ENCODE measurements at regions not wholly inside any gene's neighbourhood (a gene's known extent, or its start where the extent isn't known, plus 50 kb on each side); places are given as distances from the start of the nearest gene placed in this dataset.

DNA sequence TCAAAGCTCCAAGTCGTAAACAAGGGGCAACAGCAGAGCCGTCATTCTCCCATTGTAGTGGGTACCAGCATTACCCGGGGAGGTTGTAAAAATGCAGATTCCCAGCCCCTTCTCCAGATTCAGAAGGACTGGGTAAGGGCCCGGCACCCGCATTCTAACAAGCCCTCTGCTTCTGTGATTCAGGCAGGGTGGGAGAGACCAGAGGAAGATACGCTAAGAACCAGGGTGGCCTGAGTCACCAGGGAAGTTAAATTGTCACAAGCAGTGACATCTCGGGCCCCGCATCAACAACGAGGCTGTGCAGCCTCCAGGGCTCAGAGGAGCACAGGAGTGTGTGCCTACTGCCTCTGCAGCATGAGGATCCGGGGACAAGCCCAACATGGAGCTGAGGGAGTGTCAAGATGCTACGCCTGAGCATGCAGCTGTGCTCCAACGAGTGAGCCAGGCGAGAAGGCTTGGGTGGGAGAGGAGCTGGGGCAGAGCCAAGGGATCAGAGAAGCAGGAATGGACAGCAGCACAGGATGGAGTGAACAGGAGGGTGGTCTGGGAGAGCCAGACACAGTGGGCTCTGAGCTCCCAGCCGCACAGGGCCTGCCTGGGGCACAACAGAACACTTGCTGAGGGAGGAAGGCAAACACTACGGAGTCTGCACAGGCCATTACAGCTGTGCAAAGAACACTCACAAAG is 68.5 kb downstream of the CPN2 start:
- no peak for DNase-seq

DNA sequence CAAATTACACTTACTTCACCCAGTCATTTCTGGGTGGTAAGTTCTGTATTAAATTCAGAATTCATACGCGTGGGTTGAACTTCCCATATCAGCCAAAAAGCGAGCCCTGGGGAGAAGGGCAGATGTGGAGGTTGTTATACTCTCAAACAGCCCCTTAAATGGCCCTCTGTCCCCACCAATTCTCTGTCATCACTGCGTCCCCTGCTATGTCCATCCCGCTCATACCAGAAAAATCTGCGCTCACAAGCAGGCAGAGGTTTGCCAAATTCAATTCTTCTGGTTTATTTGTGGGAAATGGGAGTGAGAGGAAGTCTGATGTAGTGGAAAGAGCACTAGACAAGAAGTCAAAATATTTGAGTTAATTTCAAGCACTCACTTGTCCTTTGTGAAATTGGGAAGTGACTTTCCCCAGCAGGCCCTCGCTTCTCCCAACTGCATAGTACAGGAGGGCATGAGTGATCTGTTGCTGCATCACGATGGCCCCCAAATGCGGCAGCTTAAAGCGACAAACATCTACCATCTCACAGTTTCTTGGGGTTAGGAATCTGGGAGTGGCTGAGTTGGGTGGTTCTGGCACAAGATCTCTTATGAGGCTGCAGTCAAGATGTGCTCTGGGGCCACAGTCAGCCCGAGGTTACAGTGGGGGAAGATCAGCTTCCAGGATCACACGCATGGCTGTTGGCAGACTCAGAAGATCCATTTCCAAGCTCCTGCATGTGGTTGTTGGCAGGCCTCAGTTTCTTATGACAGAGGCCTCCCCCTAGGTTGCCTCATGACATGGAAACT is 67.7 kb downstream of the CPN2 start:
- no peak for DNase-seq

DNA sequence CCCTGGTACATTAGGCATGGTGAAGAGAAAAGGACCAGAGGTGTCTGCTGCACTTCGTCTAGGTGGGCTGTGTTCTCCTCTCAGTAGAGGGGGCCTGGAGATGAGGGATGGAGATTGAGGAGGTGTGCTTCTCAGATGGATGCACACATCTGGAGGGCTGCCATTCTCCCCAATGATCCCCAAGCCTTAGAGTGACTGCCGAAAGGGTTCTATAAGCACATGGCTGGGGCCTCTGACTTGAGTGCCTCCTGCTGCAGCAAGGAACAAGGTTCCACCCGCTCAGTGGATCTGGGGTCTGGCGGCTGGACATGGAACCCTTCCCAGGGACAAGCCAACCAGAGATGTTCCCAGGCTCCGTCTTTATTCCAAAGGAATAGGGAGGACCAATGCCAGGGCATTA is 66.8 kb downstream of the CPN2 start:
- DNase-seq: no peak

DNA sequence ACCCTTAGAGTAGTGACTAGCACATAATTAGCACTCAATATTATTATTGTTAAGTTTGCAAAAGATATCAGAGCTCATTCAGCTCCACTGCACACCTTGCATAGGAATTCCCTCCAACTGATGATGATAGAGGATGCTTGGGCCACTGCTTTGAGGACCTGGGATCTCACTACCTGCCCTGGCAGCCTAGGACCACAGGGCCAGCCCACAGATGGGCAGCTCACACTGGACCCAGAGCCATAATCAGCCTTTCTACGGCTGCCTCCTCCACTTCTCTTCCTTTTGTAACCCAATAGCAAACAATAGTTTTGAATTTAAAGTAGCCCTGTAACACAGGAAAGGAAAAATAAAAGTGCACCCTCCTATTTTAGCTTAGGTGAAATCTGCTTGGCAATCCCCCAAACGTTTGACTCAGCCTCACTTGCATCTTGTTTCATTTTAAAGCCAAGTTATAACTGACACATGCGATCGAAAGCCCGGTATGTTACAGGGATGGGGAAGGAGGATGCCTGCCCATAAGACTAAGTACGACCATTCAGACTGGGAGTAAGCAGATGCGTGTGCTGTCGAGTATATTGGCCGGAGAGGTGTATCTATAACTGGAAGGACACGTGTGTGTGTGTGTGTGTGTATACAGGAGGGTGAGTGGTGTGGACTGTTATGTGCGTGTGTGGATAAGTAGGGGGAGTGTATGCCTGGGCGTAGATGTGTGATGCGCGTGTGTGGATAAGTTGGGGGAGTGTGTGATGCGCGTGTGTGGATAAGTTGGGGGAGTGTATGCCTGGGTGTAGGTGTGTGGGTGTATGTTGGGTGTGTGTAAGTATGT is 65.9 kb downstream of the CPN2 start:
- DNase-seq: no peak

DNA sequence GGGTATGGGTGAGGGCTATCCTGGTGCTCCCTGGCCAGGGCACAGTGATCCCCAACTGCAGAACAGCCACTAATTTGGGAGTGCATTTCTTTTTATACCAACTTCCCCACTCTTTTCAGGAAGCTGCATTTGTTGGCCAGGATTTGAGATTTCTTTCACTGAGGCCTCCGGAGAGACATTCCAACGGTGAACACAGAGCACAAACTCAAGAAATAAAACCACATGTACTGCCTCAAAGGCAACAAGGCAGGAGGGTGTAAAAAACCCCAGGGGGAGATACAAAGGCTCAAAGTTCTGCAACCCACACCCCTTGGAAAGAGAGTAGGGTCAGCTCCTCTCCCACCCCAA is 65.3 kb downstream of the CPN2 start:
- no peak for DNase-seq

DNA sequence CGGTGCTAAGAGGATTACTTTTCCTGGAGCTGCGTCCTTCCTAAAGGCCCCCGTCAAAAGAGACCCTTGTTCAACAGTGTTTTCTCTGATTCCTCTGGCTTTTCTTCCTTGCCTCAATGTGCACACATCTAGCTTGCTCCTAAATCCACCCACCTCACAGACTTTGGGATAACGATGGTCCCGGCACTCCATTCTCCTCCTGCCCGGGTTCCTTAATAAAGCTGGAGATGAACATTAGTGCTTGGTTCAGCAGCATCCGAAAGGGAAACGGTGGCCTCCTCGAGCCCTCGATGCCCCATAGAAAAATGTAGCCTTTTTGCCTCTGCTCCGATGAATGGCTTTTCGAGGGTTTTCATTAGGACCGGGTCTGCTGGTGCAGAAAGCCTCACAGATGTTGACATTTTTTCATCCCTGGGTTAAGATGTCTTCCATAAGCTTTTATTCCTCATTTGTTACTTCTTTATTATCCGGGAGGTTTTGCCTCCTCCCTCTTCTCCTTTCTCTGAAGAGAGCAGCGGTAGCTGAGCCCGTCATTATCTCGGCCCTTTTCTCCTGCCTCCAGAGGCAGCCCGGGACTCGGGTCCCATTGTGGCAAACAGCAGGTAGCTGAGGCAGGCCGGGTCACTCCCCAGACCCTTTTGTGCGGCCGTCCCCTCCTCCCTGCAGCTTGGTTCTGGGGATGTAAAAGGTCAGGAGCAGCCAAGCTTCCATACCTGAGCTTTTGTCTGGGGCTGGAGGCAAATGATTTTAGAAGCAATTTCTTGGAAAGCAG is 64.6 kb downstream of the CPN2 start:
- DNase-seq: no peak

DNA sequence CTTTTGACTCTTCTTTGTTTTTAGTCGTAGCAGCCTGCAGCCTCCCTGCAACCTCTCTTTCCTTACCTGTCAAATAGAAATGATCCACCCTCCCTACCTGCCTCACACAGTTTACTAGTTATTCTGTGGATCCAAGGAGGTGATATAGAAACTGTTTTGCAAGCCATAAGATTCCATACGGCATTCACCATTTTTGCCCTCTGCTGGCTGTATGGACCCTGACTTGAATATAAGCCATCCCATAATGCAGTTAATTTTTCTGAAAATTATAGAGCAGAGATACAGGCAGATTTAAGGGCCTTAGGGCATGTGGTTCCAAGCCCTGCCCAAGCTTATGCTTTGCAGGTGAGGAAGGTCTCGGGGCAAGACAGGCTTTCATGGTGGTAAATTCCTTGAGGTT is 63.8 kb downstream of the CPN2 start:
- DNase-seq: no peak

DNA sequence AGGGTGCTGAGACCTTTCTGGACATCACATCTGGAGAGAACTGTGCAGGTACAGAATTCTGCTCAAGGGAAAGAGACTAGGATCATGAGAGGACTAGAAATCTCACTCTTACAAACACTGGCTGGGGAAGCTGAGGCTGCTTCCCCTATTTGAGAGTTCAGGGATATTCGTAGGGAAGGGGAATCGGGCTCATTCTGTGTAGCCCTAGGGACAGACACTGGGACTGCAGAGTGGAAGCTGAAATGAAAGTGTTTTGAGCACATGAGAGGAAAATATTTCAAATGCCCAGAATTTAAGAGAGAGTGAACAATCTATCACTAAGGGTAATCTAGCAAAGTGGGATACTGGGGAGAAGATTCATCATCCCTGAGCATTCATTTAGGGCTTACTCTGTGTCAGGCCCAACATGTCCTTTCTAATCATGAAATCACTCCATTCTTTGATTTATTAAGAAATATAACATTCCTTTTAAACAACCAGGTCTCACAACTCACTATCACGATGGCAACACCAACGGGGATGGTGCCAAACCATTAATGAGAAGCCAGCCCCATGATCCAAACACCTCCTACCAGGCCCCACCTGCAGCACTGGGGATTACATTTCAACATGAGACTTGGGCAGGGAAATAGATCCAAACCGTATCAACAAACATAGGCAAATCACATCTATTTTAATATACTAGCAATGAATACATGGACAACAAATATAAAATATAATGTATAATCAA is 63.0 kb downstream of the CPN2 start:
- DNase-seq: no peak
